Activated B cell treated with CpG ODN at 0.5 μM for 24 hours (primary cell): ENCODE measurements at regions not wholly inside any gene's neighbourhood (a gene's known extent, or its start where the extent isn't known, plus 50 kb on each side); places are given as distances from the start of the nearest gene placed in this dataset.

Experiments
- ATAC-seq: fragments of 200-7000 bp; cut with Tn5 transposase; one replicate; pipeline ENCODE4 v1.10.0; 2021; ENCODE audit warnings: low read depth, mild to moderate bottlenecking, moderate library complexity
- CTCF ChIA-PET: fragments of 350-600 bp; sonication (Branson Sonifier 250); formaldehyde crosslinking; loops from one replicate; lab custom pipeline; 2021; ENCODE audit warnings: antibody characterized with exemption; lab: Charles Lee
- POLR2A ChIA-PET: fragments of 350-600 bp; sonication (Branson Sonifier 250); formaldehyde crosslinking; loops from one replicate; lab custom pipeline; 2021; ENCODE audit warnings: antibody characterized with exemption; lab: Charles Lee
- DNase-seq: peaks from one replicate; pipeline ENCODE4 v3.0.0; 2022
- H3K27ac Mint-ChIP-seq: one replicate; pipeline ENCODE4 v1.8.0; 2020; ENCODE audit warnings: mixed read lengths
- H3K27me3 Mint-ChIP-seq: one replicate; pipeline ENCODE4 v1.8.0; 2021; ENCODE audit warnings: mixed read lengths
- H3K36me3 Mint-ChIP-seq: one replicate; pipeline ENCODE4 v1.8.0; 2021; ENCODE audit warnings: low read depth, mixed read lengths
- H3K4me1 Mint-ChIP-seq: one replicate; pipeline ENCODE4 v1.8.0; 2021; ENCODE audit warnings: mixed read lengths
- H3K4me3 Mint-ChIP-seq: one replicate; pipeline ENCODE4 v1.8.0; 2020; ENCODE audit warnings: mild to moderate bottlenecking, mixed read lengths
- H3K9me3 Mint-ChIP-seq: one replicate; pipeline ENCODE4 v1.8.0; 2020; ENCODE audit warnings: mixed read lengths
- CTCF ChIP-seq: fragments of 200-600 bp; IDR thresholded peaks from one replicate; pipeline ENCODE4 v1.8.0; 2022; ENCODE audit warnings: antibody characterized with exemption, mild to moderate bottlenecking
- intact Hi-C: fragments of 100-400 bp; cut with micrococcal nuclease; formaldehyde crosslinking; loops from one replicate; pipeline ENCODE4 v1.15.1; 2024

- no peak for TF ChIP-seq CTCF
- H3K36me3 Mint-ChIP-seq: no peaks in the 10 kb centered on the region
- intact Hi-C loops: no loop called here
- no peak overlapping the region for H3K27ac Mint-ChIP-seq
- CTCF ChIA-PET: no interaction called here
- peaks cover under 1% of the 10 kb centered on the region for H3K9me3 Mint-ChIP-seq
- DNase-seq: no peak
- no peaks in the 10 kb centered on the region for H3K27me3 Mint-ChIP-seq
- no peak overlapping the region for H3K4me3 Mint-ChIP-seq
- ATAC-seq: no peak
- H3K4me1 Mint-ChIP-seq: no peaks in the 10 kb centered on the region
- POLR2A ChIA-PET: no interaction called here
These were observed 546.6 kb downstream of the MFSD1 start for GRCh38 chr3:159348431-159348830.

GRCh38 chr3:159356606-159357005 is 554.8 kb downstream of the MFSD1 start:
- DNase-seq: no peak
- no peak for ATAC-seq
- H3K4me3 Mint-ChIP-seq: no peak overlapping the region
- H3K4me1 Mint-ChIP-seq: no peaks in the 10 kb centered on the region
- ChIA-PET CTCF (no interaction called here), POLR2A (no interaction called here)
- H3K27me3 Mint-ChIP-seq: no peaks in the 10 kb centered on the region
- TF ChIP-seq CTCF: no peak
- intact Hi-C loops: no loop called here
- no peak overlapping the region for H3K27ac Mint-ChIP-seq
- no peaks in the 10 kb centered on the region for H3K9me3 Mint-ChIP-seq
- no peaks in the 10 kb centered on the region for H3K36me3 Mint-ChIP-seq

- ChIA-PET CTCF (no interaction called here), POLR2A (no interaction called here)
- intact Hi-C loops: no loop called here
- Mint-ChIP-seq H3K9me3 (no peaks in the 10 kb centered on the region), H3K27me3 (no peaks in the 10 kb centered on the region), H3K4me1 (no peaks in the 10 kb centered on the region), H3K4me3 (no peak overlapping the region), H3K27ac (no peak overlapping the region), H3K36me3 (no peaks in the 10 kb centered on the region)
- ATAC-seq (no peak), DNase-seq (no peak)
- no peak for TF ChIP-seq CTCF
These were observed 562.7 kb downstream of the MFSD1 start for GRCh38 chr3:159364511-159364910.

GRCh38 chr3:159366476-159366875 is 564.6 kb downstream of the MFSD1 start:
- ChIA-PET CTCF (no interaction called here), POLR2A (no interaction called here)
- H3K4me1 Mint-ChIP-seq: no peaks in the 10 kb centered on the region
- H3K36me3 Mint-ChIP-seq: no peaks in the 10 kb centered on the region
- no peak overlapping the region for H3K4me3 Mint-ChIP-seq
- TF ChIP-seq CTCF: no peak
- ATAC-seq (no peak), DNase-seq (no peak)
- intact Hi-C loops: no loop called here
- no peaks in the 10 kb centered on the region for H3K9me3 Mint-ChIP-seq
- H3K27me3 Mint-ChIP-seq: no peaks in the 10 kb centered on the region
- no peak overlapping the region for H3K27ac Mint-ChIP-seq

- Mint-ChIP-seq H3K36me3 (no peaks in the 10 kb centered on the region), H3K4me1 (no peaks in the 10 kb centered on the region), H3K9me3 (no peaks in the 10 kb centered on the region), H3K27me3 (no peaks in the 10 kb centered on the region), H3K27ac (no peak overlapping the region), H3K4me3 (no peak overlapping the region)
- DNase-seq: no peak
- ATAC-seq: no peak
- POLR2A ChIA-PET: no interaction called here
- TF ChIP-seq CTCF: no peak
- intact Hi-C loops: no loop called here
- CTCF ChIA-PET: no interaction called here
These were observed 570.1 kb downstream of the MFSD1 start for GRCh38 chr3:159371961-159372360.
